HuH-7.5 (cell line): ENCODE measurements at regions not wholly inside any gene's neighbourhood (a gene's known extent, or its start where the extent isn't known, plus 50 kb on each side); places are given as distances from the start of the nearest gene placed in this dataset.
"Not testable (repeated sequence)": the region's sequence is repeated elsewhere in the genome, so short reads cannot be mapped to it uniquely, and the experiment has no call there.

ENCODE experiments used
- DNase-seq: peaks from one replicate; pipeline ENCODE4 v3.0.0; 2011; ENCODE audit warnings: low spot score

DNA sequence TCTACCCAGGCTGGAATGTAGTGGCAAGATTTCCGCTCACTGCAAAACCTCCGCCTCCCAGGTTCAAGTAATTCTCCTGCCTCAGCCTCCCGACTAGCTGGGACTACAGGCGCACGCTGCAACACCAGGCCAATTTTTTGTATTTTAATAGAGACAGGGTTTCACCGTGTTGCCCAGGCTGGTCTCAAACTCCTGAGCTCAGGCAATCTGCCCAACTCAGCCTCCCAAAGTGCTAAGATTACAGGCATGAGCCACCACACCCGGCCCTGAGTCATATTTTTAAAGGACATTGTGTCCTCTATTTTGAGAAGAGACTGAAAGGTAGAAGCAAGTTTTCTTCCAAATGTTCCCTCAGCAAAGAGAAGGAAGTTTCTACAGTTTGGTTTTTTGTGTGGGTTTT is 227.1 kb downstream of the KCTD12 start:
- DNase-seq, result not testable (repeated sequence)

DNA sequence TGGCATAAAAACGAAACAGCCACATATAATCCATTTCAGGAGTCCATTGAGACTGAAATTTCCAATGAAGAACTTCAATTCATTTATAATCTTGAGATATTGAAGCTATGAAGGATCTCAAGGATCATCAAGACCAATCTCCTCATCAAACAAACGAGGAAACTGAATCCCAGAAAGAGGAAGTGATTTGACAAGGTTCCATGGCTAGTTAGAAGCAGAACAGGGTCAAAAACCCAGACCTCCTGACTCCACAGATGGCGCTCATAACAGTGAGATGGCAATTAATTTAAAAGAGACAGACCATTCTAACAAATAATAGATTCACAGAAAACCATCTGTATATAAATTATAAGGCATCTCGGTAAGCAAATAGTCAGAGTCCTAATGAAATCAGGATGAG is 229.7 kb downstream of the KCTD12 start:
- DNase-seq, result no peak

DNA sequence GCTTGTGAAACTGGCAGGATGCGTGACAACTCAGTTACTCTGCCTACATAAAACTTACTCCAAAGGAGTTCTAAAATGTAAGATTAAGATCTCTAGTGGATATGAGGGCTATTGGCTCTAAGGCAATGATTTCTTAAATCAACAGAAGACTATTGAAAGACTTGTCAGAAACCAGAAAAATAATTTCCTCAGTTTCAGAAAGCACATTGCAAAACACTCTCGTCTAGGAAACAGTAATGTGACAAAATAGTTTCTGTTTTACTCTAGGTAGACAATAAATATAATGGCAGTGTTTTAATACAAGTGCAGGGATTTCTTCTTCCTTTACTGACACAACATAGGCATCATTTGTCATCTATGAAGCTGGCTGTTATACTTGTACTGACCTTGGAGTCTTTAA is 230.1 kb downstream of the KCTD12 start:
- DNase-seq, result no peak

DNA sequence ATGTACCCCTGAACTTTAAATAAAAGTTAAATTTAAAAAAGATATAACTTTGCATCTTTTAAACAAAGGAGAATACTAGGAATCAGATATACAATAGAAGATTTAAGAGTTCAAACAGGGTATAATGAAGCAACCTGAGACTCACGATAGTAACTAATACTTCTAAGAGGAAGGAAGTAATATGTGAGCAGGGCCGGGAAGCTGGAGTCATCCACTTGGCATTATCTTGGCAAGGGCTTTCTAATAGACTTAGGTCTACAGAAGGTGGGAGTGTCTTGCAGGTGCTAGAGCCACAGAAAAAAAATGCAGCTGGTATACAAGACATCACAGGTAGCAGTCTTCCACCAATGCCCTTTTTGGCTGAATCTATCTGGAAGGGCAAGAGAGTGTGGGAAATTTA is 231.9 kb downstream of the KCTD12 start:
- no peak for DNase-seq

DNA sequence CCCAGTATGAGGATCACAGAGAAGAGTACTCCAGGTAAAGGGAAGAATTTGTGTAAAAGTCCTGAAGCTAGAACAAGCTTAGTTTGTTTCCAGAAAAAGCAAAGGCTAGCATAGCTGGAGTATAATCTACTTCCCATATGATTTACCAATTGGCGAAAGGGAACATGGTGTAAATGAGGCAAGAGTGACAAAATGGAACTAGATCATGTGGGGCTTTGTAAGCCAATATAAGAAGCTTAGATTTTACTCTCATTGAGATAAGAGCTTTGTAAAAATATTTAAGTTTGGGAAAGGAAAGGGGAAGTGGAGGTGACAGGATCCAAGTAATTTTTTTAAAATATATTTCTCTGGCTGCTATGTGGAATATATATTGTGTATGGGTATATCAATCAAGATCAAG is 234.9 kb downstream of the KCTD12 start:
- no peak for DNase-seq

DNA sequence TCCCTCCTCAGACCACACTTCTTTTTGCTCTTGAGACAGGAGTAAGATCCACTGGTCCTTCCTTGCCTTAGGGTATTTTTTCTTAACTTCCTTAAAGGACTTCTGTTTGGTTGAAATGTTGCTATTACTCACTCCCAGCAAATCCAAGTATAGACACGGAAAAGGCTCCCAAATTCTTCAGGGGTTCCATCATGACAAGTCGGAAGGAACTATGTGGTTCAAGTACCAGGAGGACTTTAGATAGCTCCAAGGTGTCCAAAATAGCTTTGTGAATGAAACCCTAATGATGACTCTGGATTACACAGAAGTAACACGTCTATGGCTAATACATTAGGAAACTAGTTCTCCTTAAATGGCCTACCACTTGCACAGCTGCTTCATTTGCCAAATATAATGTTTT is 238.7 kb downstream of the KCTD12 start:
- DNase-seq, result no peak

- DNase-seq, result no peak
Measured at GRCh38 chr13:76646946-76647345, 239.3 kb downstream of the KCTD12 start.

DNA sequence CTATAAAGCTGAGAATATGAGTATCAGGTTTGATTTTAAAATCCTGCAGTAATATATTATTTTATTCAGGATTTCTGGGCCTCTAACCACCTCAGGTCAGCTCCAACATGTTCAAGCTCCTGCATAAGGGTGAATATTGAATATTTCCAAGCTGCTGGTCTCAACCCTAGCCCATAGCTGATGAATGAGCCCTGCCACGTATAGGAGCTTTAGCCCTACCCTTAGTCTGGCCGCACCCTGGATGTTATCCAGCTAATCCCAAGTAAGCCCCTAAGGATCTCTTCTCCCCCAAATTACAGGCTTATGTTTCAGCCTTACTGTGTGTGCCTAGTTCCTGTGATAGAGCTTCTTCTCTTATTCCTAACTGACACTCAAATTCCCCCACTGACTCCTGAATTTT is 240.6 kb downstream of the KCTD12 start:
- DNase-seq, result no peak

- no peak for DNase-seq
Measured at GRCh38 chr13:76644906-76645305, 241.3 kb downstream of the KCTD12 start.

DNA sequence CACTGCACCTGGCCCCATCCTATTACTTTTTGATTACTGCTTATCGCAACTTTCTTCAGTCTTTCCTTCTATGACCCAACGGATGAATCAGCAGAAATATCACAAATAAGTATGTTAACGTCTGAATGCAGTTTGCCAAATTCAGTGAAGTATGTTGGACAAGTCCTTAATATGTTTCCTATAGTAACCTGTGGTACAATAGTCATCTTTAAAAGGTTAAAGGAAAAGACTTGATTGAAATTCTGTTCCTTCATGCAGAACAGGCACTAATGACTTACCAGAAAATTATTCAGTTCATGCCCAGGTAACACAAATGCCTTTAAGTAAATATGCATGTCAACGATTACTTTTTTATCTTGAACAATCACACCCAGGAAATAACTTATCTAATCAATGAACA is 242.6 kb downstream of the KCTD12 start:
- DNase-seq, result no peak

DNA sequence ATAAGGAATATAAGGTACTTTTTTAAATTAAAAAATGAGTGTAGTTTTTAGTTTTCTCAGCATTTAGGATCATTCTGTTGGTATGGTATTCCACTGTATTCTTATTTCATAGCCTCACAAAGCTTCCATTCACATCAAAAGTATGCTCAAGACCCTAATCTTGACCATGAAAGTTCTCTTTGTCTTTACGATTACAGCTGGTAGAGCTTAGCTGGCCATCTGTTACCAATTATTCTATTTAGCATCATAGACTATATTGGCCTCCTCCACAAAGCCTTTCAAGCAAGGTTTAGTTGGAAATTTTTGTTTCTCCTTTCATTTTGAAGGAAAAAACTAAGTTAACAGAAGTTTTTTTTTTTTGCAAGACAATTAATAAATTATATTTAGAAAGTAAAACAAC is 245.1 kb downstream of the KCTD12 start:
- no peak for DNase-seq

- DNase-seq, result no peak
Measured at GRCh38 chr13:76638882-76639281, 247.3 kb downstream of the KCTD12 start.

- DNase-seq, result no peak
Measured at GRCh38 chr13:76638181-76638580, 248.0 kb downstream of the KCTD12 start.

DNA sequence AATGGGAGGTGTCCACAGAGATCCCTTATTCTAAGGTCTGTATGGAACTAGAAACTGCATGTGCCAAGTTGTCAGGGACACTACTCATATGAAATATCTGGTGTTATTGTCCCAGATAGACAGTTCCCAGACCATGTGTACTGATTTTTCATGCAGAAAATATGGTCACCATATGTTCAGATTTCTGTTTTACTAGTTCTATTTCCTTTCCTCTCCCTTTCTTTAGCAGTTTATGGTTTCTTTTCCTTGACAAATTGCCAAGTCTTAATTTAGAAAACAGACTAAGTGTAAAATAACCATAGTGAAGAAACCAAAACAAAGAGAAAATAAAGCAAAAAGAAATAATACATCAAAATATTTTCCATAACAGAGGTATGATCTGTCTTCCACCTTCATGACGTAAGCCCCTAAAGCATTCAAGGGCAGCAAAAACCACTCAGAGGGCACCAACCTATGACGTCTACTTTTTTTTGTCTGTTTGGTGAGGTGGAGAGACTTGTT is 248.5 kb downstream of the KCTD12 start:
- DNase-seq, result no peak

- no peak for DNase-seq
Measured at GRCh38 chr13:76636829-76637228, 249.4 kb downstream of the KCTD12 start.

GRCh38 chr13:76635232-76636230 is 250.7 kb downstream of the KCTD12 start:
- no peak for DNase-seq

DNA sequence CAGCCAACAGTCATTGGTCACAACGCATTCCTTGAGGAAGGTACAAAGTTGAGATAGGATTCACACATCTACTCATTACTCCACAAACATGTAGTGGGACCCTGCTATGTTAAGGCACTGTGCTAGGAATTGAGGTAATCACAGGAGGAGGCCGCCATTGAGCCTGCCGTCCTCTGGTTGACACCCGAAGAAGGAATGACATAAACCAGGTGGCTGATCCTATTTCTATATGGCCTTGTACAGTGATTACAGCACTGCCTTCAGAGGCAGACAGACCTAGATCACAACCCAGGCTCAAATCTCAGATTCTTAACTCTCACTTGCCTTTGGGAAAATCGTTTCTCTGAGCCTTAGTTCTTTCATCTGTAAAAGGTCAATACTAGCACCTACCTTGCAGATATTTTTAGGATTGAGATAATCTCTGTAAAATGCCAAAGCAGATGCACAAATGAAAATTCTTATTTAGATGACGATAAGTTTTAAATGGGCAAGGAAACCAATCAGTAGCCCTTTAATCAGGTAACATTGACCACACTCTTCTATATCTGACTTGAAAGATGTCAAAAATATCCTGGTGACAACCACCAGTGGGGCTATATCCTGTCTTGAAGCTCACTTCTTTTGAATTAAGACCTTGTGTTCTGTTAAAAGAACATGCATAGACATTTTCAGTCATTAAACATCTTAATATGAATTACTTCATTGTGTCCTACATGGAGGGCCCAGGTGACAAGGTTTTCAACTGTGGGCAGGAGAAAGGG is 251.6 kb downstream of the KCTD12 start:
- DNase-seq, result no peak

GRCh38 chr13:76632401-76633044 is 253.7 kb downstream of the KCTD12 start:
- no peak for DNase-seq

DNA sequence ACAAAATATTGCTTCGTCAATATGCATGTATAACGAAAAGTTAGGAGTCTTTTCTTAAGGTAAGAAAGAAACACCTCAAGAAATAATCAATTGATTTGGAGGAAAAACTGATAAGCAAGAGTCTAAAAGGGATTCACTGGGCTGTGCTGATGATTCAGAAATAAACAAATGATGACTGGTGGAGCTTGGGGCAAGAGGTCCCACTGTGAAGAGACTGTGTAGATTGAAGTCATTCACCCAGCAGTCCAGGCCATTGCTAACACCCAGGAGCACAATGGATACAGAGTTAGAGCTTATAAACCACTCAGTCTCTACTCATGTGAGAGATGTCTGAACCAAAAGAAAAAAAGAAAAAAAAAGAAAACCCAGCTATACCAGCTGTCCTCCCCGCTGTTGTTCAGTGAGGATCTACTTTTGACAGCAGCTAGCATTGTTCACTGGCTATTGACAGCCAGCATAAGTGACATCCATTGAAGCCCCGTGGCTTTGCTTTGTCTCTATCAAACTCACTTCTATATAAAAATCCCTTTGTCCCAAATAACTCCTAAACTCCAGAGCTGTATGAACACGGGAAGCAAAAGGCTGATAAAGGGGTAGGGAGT is 255.5 kb downstream of the KCTD12 start:
- no peak for DNase-seq

- no peak for DNase-seq
Measured at GRCh38 chr13:76622315-76623040, 263.7 kb downstream of the KCTD12 start.

DNA sequence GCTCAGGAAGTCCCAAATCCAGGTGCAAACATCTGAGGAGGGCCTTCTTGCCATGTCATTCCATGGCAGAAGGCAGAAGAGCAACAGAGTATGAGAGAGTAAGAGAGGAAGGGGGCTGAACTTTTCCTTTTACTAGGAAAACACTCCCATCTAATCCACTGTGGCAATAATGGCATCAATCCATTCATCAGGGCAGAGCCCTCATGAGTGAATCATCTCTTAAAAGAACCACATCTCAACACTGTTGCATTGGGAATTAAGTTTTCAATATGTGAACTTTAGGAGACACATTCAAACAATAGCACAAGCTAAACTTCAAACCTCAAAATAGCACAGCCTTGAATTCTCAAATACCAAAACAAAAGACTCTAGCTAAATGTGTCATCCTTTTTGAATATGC is 264.5 kb downstream of the KCTD12 start:
- no peak for DNase-seq
